ENCODE measurements at regions not wholly inside any gene's neighbourhood (a gene's known extent, or its start where the extent isn't known, plus 50 kb on each side); places are given as distances from the start of the nearest gene placed in this dataset.

GRCh38 chr5:120982351-120982750 is 518.3 kb downstream of the PRR16 start:
- H3K36me3 ChIP-seq (ENCODE audit: control insufficient read depth in 1 of 2, insufficient read depth in 2 of 2, low read length in 2 of 2), result no peaks in the 10 kb centered on the region
- intact Hi-C loops (cut with micrococcal nuclease), result no loop called here
- CTCF ChIA-PET, result no interaction called here
- H2AFZ ChIP-seq (ENCODE audit: low read depth, low read length, poor library complexity, severe bottlenecking), result no peak overlapping the region
- RAD21 ChIA-PET (ENCODE audit: low non-redundant PET in 1 of 2, low total read pairs in 2 of 2, uncharacterized antibody in 2 of 2, unreplicated experiment in 2 of 2), result no interaction called here
- BruUV-seq (replicated peaks), result no TSS peak
- H3K4me2 ChIP-seq (ENCODE audit: low read length), result no peak overlapping the region
- no peaks in the 10 kb centered on the region for H3K79me2 ChIP-seq (ENCODE audit: insufficient read depth, low read length)
- H3K4me3 ChIP-seq (replicated peaks in 1 of 2; ENCODE audit: low read depth in 1 of 2, low read length in 2 of 2), result no peak overlapping the region
- H3K9me3 ChIP-seq (ENCODE audit: control insufficient read depth in 1 of 2, insufficient read depth in 1 of 2, low read depth in 1 of 2, low read length in 2 of 2), result no peaks in the 10 kb centered on the region
- H3K4me1 ChIP-seq (ENCODE audit: control insufficient read depth in 1 of 2, insufficient read depth in 2 of 2, low read length in 2 of 2), result no peaks in the 10 kb centered on the region
- H4K20me1 ChIP-seq (ENCODE audit: insufficient read depth), result no peaks in the 10 kb centered on the region
- no peaks in the 10 kb centered on the region for H3K27me3 ChIP-seq (ENCODE audit: insufficient read depth, low read length)
- DNase-seq (ENCODE audit: low read depth, low spot score) (no peak), ATAC-seq (no peak)
- POLR2A ChIA-PET, result no interaction called here
- no peak for TF ChIP-seq YY1 (IDR thresholded peaks at IDR 0.05; ENCODE audit: extremely low read depth, insufficient replicate concordance, low read depth, low read length)
- TF ChIP-seq, protein P1, sequence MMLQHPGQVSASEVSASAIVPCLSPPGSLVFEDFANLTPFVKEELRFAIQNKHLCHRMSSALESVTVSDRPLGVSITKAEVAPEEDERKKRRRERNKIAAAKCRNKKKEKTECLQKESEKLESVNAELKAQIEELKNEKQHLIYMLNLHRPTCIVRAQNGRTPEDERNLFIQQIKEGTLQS (IDR thresholded peaks at IDR 0.05), result no peak
- TF ChIP-seq SRF (IDR thresholded peaks at IDR 0.05; ENCODE audit: low read depth), result no peak
- no peak for TF ChIP-seq JUND (IDR thresholded peaks at IDR 0.05)
- no peak for TF ChIP-seq EZH2phosphoT487 (IDR thresholded peaks at IDR 0.05; ENCODE audit: borderline replicate concordance)
- no peak for TF ChIP-seq POLR2A (IDR thresholded peaks at IDR 0.05; ENCODE audit: borderline replicate concordance, extremely low read depth, insufficient read depth, insufficient read length)
- no peak for TF ChIP-seq MAX (IDR thresholded peaks at IDR 0.05)
- no peak for TF ChIP-seq SP1 (IDR thresholded peaks at IDR 0.05; ENCODE audit: low read depth)
- TF ChIP-seq SIN3A (IDR thresholded peaks at IDR 0.05; ENCODE audit: low read depth), result no peak
- no peak for TF ChIP-seq ZNF274 (IDR thresholded peaks at IDR 0.05; ENCODE audit: low read depth, low read length)
- TF ChIP-seq FOSL1 (IDR thresholded peaks at IDR 0.05; ENCODE audit: low read depth), result no peak
- TF ChIP-seq, protein P2, sequence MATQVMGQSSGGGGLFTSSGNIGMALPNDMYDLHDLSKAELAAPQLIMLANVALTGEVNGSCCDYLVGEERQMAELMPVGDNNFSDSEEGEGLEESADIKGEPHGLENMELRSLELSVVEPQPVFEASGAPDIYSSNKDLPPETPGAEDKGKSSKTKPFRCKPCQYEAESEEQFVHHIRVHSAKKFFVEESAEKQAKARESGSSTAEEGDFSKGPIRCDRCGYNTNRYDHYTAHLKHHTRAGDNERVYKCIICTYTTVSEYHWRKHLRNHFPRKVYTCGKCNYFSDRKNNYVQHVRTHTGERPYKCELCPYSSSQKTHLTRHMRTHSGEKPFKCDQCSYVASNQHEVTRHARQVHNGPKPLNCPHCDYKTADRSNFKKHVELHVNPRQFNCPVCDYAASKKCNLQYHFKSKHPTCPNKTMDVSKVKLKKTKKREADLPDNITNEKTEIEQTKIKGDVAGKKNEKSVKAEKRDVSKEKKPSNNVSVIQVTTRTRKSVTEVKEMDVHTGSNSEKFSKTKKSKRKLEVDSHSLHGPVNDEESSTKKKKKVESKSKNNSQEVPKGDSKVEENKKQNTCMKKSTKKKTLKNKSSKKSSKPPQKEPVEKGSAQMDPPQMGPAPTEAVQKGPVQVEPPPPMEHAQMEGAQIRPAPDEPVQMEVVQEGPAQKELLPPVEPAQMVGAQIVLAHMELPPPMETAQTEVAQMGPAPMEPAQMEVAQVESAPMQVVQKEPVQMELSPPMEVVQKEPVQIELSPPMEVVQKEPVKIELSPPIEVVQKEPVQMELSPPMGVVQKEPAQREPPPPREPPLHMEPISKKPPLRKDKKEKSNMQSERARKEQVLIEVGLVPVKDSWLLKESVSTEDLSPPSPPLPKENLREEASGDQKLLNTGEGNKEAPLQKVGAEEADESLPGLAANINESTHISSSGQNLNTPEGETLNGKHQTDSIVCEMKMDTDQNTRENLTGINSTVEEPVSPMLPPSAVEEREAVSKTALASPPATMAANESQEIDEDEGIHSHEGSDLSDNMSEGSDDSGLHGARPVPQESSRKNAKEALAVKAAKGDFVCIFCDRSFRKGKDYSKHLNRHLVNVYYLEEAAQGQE (IDR thresholded peaks at IDR 0.05; ENCODE audit: low read depth), result no peak
- TF ChIP-seq EZH2 (IDR thresholded peaks at IDR 0.05), result no peak
- no peaks in the 10 kb centered on the region for H3K9me2 ChIP-seq (ENCODE audit: insufficient read depth)
- no peak overlapping the region for H3K27ac ChIP-seq (ENCODE audit: low read depth, low read length)
- H3K9ac ChIP-seq (ENCODE audit: low read length), result no peak overlapping the region

Data from HCT116 (cell line).